GM21528 (cell line): ENCODE measurements at regions not wholly inside any gene's neighbourhood (a gene's known extent, or its start where the extent isn't known, plus 50 kb on each side); places are given as distances from the start of the nearest gene placed in this dataset.

Experiments
- ATAC-seq: cut with Tn5 transposase; IDR thresholded peaks from one replicate; pipeline ENCODE4 v1.9.1; 2021; ENCODE audit warnings: mild to moderate bottlenecking, moderate library complexity; ENCODE audit not compliant: unreplicated experiment, low FRiP score

DNA sequence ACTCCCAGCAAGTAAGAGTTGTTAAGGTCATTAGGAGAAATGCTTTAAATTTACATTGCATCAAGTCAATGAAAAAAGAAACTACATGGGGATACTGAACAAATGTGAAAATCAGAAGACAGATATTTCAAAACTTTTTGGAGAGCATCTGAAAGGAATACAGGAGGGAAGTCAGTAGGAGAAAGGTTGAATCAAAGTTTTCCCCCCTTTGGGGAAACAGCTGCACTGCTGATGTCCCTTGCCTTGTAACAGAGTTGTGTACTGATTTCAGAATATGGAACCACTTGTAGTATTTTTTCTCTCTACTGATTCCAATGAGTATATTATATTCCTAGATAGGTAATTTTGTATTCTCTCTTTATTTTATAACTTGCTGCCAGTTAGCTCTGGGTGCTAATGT is 592.5 kb upstream of the ZEB2 start:
- no peak for ATAC-seq

DNA sequence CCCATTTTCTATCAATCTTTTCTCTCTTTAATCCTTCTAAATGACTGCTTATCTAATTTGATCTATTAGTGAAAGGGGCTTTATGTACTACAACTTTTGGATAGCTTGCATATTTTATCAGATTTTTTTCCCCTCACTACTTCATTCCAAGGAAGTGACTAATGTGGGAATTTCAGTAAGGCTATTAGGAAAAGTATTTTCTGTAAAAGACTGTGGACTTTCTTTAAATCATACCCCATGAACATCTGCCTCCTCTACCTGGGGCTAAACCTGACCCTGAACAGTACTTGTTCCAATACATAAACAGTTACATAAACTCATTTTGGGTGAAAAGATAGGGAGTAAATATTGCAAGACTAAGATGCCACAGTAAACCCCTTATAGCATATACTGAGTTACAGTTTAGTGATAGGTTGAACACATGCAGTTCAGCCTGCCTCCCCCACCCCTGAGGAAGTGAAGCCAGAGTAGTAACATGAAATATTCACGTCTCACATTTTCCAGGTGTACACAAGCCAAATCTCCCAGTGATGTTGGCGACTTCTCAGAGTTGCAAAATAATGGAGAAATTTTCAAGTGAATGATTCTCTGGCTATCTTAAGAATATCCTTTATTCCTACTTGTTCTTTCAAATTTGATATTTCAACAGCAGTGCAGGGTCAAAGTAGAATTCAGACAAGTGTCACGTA is 590.9 kb upstream of the ZEB2 start:
- no peak for ATAC-seq

DNA sequence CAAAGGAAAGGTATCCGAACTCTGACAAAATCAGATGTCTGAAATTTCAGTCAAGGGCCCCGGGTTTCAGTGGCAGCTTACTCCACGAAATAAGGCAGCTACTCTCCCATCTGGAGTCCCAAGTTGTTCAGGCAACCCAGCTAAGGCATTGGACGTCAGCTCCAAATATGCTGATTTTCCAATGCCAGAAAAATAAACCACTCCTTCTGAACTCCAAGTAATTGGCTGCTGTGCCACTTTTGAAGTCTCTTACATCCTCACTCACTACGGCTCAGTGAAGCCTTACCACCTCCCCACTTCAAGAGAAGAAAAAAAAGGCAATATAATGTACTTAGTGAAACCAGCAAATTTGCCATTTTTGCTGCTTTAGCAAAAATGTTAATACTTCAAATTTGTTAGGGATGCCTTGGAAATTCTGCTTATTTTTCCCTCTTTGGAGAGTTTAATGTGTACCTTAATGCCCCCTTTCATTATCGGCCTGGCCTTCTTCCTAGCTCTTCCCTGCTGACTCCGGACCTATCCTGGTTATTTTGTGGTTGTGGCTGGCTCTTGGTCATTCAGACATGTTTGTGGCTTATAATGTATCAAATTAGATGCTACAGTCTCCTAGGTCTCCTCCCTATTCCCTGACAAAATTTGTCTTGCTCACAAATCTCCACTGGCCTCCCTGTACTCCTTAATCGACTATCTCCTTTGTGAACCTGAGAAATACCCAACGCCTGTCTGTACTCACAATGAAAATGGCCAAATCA is 589.2 kb upstream of the ZEB2 start:
- no peak for ATAC-seq

DNA sequence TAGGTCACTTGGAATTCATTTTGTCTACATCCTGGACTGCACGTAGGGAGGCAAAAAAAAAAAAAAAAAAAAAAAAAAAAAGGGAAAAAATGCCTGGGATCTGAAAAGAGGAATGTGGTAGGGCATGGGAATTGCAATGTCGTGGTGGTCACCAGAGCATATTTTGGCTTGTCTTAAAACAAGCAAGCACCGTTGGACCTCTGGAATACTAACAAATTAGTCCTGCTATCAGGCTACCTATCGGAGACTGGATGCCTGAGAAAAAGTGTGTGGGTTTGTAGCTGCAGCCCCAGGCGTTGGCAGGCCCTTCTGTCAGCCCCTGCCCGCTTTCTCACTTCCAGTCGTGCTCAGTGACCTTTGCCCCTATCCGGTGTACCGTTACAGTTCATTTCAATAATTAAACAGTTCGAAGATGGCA is 588.5 kb upstream of the ZEB2 start:
- no peak for ATAC-seq

DNA sequence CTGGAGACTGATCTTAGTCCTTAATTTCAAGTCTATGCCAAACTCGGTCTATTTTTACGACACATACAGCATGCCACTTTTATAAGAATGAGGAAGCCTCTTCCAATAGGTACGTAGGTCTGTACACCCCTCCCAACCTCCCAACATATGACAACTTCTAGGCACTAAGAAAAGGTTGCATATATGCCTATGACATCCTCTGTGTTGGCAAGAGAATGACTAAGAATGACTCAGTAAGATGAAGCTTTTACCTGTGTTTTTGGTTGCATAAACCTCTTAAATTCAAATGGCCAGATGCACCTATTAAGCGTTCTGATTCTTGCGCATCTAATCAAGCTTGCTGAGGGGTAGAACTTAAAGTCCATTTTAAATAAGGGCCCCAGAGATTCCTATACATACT is 586.4 kb upstream of the ZEB2 start:
- no peak for ATAC-seq

DNA sequence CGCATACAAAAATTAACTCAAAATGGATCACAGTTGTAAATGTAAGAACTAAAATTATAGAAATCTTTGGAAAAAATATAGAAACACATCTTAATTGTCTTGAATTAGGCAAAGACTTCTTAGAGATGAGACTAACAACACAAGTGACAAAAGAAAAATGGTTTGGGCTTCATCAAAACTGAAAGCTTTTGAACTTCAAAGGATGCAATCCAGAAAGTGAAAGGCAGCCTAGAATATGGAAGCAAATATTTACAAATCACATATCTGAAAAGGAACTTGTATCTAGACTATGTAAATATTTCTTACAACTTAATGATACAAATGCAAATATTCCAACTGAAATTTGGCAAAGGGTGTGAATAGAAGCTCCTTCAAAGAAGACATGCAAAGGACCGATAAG is 582.8 kb upstream of the ZEB2 start:
- no peak for ATAC-seq

DNA sequence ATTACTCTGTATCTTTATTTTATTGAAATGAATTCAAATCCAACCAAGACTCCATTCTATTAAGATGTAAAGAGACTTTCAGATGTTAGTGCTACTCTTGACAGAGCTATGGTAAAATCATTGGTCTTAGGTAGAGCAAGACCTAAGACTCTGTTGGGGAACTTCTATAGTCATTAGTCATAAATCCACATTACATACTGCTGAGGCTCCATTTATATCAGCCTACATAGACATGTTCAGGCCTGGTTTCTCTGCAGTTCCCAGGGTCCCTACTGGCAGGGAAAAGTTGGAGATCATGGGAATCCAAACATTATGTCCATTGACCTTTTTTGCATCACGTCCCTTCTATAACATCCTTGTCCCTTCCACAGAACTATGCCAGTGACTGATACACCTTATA is 580.4 kb upstream of the ZEB2 start:
- no peak for ATAC-seq

DNA sequence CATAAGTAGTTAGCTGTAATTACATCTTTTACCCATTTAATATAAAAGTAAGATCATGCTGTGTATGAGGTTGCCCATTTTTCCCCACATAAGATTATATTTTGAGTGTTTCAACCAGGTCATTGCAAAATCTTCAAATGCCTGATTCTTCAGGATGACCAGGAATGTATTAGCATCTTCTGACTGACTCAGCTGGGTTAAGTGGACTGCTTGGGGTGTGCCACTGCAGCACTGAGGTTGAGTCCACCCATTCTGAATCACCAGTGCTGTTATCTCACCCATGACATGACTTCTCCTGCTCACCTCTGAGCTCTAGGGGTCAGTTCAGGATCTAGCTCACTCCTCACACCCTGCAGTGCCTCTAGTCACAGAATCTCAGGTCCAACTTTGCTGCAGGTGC is 576.7 kb upstream of the ZEB2 start:
- ATAC-seq: no peak

DNA sequence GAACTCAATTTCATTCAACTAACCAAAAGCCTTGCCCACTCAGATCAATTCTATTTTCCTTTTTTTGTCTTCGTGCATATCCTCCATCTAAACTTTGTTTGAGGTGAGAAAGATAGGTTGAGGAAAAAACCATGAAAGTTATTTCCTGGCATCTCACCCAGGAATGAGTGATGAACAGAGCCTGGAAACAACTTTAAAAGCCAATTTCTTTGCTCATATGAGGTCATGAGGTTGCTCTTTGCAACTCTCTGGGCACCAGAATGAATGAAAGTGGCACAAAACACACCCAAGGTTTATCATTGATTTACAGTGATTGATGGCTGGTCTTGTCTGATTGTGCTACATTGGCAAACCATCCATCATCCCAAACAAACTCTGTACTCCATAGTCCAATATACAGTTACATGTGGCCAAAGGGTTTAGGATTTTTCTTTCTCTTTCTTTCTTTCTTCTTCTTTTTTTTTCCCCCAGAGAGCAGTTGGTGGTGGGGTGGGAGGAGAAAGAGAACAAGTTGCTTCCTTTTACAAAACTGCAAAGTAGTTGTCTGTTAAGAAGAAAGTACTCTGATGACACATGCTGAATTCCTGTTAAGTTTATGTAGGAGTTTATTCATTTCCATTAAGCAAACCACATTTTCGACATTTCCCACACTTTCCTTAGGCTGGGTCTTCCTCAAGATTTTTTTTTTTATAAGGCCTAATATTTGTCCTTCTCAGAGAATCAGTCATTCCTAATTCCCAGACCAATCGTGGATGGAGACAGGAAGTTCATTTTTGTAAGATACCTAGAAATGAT is 575.9 kb upstream of the ZEB2 start:
- no peak for ATAC-seq

DNA sequence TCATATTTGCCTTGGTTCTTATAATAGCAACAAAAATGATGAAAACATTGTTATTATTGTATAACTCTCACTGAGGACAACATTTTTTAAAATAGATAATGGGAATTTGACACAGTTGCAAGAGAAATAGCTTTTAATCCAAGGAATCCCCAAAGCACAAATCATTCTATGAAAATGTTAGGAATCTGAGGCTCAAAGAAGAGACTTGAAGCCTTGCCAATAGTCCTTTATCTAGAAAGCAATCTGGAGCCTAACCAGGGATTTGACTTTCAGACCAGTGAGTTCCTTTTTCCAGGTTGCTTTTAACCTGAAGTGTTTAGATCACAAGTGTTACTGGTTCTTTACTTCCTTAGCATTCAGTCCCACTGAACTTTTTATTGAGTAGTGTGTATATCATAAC is 574.5 kb upstream of the ZEB2 start:
- ATAC-seq: no peak

DNA sequence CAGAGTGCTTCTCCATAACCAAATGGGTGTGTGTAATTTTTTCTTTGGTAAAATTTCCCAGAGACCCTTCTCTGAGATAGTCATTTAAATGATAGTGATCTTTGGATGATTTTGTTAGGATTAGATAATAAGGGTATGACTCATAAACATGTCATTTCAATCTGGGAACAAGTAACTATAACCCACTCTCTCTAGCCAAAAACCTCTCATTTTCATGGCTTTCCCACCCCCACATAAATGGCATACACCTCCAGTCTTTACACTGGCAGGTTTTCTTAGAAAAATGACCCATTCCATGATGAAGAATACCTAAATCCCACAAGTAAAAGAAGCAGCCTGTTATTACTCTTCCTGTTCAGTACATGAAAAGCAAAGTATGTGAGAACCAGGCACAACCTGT is 572.0 kb upstream of the ZEB2 start:
- no peak for ATAC-seq

DNA sequence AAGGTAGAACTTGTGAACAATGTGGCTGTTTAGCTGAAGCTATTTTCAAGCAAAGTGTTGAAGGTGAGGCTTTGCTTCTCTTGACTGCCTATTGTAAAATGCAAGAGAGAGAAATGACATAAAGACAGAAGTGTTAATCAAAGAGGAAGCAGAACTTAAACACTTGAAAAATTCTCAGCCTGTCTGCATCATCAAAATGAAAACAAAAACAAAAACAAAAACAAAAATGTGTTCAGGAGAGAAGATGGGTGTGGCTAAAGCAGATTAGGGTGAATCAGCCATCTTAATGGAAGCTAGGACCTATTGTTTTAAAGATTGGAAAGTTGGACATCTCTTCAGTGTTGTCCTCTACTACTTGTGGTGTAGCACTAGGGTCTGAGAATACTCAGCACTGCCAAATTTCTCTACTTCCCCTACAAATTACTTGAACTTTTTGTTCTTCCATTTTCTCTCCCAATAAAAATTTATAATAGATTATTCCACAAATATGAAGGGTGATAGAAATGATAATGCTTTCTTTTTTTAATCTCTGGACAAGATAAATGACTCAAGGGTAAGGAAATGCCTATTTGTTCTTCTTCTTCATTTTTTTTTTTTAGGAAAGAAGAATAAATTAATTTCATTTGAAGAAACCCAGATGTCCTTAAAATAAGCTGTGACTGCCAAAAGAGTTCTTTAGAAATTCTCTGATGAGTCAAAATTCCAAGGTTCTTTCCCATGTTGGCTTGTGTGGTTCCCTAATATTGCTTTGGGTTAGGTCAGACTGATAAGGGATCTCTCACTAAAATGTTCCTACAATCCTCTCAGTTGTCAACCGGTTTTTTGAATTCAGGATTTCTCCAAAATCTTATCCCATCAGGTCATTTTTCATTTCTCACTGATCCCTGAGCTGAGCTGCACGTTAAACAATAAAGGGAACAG is 571.2 kb upstream of the ZEB2 start:
- ATAC-seq: no peak

DNA sequence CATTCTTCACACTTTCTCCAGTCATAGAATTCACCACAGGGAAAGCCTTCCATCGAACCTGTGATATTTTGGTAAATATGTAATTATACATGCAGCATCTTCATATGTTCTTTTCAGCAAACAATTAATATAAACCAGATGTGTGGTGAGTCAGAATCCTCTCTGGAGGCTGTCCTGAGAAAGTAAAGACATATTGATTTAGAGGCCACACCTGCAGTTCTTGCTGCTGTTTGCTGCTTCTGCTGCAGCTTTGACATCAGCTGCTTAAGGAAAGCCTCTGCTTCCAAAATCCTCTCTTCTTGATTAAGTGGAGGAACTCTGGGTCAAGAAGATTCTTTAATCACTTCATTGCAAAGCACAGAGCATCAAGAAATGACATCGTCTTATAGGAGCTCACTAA is 568.8 kb upstream of the ZEB2 start:
- no peak for ATAC-seq

DNA sequence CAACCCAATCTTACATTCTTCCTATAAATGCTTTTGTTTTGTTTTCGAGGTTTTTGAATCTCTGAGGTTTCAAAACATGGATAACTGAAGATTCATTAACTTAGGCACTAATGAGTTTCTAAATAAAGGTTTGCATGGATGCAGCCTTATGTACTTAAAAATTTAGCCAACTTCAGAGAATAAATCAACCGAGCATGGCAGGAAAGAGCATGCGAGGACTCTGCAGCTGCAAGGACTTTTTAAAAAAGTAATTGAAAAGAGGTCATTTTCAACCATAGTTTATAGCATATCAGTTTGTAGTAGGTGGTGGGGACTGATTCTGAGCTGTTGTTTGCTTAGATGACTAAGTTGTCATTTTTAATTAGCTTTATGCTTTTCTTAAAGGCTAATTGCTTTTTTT is 567.0 kb upstream of the ZEB2 start:
- ATAC-seq: no peak

DNA sequence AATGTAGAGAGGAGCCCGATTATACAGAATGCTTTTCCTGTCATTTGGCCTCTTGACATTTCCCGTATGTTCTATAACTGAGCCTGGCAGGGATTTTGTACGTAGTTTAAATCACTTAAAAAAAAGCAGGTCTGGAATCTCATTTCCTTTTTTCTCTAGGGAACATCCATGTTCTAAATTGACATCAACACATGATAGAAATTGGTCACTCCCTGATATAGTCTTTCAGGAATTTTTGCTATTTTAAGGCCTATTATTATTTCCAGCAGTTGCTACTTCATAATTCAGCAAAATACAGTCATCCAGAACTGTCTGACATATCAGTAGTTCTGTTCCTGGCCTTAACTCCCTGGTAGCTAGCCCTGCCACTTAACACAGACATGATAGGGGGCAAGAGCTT is 565.7 kb upstream of the ZEB2 start:
- no peak for ATAC-seq

DNA sequence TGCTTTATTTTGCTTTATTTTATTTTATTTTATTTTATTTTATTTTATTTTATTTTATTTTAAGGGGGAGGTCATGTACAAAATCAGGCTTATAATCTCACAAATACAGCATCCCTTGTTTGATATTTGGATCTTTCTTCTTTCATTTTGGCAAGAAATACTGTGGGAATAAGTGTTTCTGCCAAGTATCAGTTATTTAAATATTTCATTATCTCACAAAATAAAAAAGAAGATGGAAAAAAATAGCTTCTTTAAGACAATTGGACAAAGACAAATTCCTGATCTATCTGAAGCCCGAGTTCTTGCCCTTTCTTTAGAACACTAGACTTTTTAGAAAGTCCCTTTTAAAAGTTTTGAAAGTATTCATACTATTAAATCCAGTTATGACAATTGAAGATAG is 560.5 kb upstream of the ZEB2 start:
- ATAC-seq: no peak

DNA sequence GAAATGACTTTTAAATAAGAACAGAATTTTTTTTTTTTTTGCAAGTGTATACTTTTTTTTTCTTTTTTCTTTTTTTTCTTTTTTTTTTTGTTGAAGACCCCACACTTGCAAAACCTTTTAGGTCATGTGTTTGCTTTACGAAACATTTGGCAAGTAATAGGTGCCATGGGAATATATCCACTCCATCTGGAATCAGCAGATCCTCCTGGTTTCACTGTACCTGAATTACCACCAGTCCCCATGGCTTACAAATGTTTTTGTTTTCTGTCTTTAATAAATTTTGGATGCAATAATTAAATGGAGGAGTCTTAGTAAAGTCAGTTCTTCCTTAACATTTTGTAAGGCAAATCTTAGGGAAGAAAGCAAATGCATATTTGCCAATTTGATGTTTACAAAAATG is 559.7 kb upstream of the ZEB2 start:
- no peak for ATAC-seq

DNA sequence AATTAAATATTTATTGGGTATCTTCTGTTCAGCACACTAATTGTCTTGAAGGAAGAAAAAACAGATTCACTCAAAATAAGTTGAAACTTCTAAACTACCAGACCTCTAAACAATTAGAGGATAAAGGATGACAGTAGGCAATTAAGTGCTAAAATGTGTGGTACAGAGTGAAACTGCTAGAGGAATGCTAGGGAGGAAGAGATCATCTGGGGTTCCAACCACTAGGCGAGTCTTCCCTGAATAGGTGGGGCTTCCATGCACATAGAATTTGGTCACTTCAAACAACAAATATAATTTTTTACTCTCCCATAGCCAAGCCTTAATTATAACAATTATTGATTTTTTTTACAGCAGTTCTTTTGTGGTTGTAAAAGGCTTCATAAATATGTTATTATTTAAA is 559.0 kb upstream of the ZEB2 start:
- no peak for ATAC-seq

DNA sequence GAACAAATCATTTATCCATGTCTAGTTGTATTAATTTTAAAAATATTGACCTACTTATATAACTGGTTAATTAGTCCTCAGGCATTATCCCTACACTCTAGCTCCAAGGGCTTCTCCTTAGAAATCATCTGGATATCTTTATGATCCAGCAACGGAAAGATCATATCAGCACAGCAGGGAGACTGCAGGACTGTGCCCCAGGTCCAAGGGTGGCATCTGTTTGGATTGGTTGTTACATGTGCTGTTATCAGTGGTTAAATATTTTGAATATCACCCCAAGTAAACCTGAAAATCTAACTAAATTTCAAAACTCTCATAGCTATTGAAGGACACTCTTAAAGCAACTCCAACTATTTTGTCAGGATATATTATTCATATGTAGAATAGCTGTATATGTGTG is 556.2 kb upstream of the ZEB2 start:
- ATAC-seq: no peak

DNA sequence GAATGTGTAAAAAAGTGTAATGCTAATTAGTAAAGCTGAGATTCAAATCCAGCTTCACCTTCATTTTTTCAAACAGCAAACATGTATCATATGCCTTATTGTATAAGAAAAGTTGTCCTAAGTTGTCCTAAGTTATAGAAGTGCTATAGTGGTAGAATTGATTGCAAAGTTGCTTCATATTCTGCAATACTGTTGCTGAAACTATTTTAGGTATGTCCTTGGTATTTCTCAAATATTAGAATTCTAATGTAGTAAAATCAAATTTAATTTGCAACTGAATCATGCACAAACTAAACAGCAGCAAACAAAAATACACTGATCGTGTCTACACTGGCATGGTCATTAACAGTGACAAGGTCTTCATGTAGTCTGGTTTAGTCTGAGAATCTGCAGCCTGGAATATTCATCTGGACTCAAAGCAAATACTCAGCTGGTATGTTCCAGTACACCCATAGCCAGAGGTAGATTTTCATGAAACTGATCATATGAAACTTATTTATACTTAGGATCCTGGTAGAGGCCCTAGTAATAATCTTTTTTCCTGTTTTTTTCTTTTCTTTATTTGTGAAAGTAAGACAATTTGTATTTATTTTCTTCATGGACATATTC is 555.6 kb upstream of the ZEB2 start:
- ATAC-seq: no peak
